SIG-M5 treated with dmso at 0.1 percent for 504 hours (cell line): ENCODE measurements at regions not wholly inside any gene's neighbourhood (a gene's known extent, or its start where the extent isn't known, plus 50 kb on each side); places are given as distances from the start of the nearest gene placed in this dataset.
"Not testable (repeated sequence)": the region's sequence is repeated elsewhere in the genome, so short reads cannot be mapped to it uniquely, and the experiment has no call there.

Source experiments
- DNase-seq: peaks from one replicate; lab custom pipeline; 2025; ENCODE audit not compliant: unreplicated experiment; lab: John Stamatoyannopoulos, UW

DNA sequence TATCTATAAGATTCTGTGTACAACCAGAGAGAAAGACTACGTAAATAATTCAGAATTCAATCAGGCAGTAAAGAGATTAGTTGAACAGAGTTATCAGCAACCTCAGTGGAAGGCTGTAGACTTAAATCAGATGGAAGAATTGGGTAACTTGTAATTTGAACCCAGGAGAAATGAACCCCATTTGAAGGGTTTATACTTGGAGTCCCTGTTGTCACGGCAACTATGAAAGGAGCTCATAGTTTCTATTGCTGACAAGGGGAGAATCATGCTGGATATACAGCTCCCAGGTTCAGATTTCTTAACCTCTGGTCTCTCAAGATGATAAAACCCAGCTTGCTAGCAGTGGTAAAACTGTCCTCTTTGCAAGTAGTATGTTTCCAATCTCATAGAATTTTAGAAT, 54.4 kb upstream of the BMP4 start:
- DNase-seq = no peak

DNA sequence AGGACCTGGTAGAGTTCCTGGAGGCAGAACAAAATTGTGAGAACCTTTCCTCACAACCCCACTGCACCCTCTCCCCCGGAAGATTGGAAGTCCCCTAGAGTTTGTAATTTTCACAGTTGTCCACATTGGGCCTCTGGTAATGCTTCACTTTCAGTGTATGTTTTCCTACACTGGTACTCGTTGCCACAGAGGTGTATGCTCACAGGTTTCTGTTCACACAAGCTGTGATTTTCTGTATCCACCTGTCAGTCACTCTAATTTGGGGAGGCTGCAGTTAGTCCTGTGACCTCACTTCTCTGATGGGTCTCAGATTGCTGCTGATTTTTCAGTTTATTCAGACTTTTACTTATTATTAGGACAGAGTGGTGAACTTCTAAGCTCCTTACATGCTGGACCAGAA, 66.4 kb upstream of the BMP4 start:
- DNase-seq = no peak

DNA sequence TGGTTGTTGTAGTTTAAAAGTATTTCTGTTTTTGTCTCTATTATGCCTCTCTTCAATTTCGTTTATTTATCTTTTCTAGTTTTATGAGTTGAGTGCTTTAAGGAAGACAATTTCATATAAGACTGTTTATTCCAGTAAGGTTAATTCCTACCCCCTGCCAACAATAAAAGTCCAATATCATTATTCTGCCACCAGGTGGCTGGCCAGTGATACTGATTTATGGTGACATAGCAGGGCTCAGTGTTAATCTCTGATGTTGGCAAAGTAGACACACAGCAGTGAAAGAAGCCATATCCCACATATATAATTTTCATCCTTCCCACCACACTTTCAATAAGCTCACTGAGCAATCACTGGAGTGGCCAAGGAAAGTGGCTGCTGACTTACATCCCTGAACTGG, 69.0 kb upstream of the BMP4 start:
- DNase-seq = peak; percentile 27

DNA sequence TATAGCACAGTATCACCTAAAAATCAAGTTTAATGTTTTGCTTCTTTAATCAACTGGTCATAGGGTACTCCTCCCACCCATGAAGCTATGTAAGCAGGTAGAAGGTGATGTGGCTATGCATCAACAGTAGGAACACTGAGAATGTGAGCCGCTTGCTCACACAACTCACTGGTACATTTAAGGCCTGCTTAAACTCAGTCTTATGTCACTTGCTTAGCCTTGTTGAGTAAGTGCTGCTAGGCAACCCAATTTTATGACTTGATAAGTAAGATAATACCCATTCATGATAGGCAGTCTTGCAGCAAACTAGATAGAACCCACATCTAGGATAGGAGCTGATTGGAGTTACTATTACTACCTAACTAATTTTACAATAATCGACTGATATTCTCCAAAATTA, 70.0 kb upstream of the BMP4 start:
- DNase-seq = no peak

DNA sequence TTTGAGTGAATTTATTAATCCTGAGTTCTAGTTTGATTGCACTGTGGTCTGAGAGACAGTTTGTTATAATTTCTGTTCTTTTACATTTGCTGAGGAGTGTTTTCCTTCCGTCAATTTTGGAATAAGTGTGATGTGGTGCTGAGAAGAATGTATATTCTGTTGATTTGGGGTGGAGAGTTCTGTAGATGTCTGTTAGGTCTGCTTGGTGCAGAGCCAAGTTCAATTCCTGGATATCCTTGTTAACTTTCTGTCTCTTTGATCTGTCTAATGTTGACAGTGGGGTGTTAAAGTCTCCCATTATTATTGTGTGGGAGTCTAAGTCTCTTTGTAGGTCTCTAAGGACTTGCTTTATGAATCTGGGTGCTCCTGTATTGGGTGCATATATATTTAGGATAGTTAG, 74.4 kb upstream of the BMP4 start:
- DNase-seq = not testable (repeated sequence)

DNA sequence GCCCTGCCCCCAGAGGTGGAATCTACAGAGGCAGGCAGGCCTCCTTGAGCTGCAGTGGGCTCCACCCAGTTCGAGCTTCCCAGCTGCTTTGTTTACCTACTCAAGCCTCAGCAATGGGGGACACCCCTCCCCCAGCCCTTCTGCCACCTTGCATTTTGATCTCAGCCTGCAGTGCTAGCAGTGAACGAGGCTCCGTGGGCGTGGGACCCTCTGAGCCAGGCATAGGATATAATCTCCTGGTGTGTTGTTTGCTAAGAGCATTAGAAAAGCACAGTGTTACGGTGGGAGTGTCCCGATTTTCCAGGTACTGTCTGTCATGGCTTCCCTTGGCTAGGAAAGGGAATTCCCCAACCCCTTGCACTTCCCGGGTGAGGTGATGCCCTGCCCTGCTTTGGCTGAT, 76.7 kb upstream of the BMP4 start:
- not testable (repeated sequence) for DNase-seq

DNA sequence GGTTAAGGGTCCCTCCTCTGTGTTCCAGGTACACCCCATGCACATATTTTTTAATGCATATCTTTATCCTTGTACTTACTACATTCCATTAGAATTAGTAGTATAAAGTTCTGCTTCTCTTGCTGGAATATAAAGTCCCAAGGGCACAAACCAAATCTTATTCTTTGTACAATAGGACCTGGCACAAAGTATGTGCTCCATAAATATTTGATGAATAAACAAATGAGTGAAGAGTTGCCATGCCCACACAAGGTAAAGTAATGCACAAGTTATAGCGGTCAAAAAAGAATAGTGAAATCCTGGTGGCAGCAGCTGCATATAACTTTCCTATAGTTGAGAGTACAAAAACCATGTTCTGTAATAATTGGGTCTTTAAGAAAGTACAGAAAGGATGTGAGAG, 82.1 kb upstream of the BMP4 start:
- no peak for DNase-seq

DNA sequence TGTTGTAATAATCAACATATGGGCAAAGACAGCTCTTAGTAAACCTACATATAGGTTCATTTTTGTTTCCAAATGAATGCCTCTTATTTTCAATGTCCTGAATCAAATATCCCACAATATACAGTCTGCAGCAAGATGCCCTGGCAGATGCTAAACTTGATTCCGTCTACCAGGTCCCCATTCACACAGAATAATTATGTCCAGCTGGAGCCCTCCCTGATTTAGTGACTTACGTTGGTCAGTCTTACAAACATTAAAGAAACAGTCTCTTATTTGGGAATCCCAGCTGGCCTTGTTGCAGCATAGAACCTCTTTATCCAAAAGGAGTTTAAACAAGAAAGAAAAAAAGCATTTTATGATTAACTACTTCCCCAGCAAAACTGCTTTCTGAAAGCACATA, 82.7 kb upstream of the BMP4 start:
- no peak for DNase-seq

DNA sequence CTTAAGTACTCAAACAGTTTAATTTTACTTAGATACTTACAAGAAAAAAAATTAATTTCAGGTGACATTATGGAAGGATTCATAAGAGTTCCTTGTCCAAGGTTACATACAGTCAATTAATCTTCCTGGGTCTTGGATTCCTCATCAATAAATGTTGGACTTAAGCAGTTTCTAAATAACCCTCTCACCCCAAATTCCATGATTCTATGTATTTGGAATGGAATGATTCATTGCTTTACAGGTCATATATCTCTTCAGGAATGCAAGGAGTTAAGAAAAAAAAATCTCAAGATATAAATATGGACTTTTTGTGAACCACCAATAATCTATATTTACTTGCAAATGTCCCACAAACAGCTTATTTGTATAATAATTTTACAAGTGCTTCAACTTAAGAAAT, 84.2 kb upstream of the BMP4 start:
- no peak for DNase-seq

DNA sequence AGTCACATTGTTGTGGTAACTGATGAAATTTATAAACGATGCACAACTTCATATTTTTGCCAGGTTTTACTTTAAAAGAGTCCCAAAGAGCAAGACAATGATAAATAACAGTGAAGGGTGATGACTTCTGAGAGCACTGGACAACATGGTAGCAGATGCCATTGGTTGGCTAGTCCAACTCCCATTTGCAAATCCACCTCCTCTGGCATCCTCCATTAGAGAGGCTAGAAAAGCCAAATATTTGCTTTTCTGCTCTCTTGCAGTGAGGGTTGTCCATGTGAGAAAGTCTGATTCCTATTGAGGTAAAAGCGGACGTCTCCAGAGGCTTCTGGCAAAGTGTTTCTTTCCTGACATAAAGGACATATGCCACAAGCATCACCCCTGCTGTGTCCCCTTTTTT, 89.6 kb upstream of the BMP4 start:
- DNase-seq = no peak

DNA sequence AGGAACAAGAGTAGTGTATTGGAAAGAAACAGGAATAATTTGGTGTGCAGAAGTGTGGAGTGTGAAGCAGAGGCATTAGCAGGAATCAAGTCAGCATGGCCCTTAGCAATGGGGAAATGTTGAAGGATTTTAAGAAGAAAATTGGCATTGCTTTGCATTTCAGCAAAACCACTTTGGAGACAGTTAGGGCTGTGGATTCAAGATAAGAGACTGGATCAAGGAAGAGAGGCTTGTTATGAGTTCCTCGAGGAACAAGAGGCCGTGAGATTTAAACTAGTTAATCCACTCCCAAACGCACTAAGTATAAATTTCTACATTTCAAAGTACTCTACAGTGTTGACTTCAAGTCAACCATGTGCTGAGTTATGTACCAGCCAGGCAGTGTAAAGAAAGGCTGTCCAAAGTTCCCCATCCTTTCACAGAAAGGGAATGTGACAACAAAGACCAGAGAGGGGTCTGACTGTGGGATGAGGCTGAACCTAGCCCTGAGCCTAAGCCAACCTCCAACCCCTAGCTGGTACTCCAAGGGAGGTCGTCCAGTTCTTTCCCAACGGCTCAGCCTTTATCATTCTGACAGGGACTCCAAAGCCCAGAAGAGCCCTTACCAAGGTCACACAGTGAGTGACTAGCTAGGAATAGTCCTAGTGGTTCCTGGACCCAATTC, 91.2 kb upstream of the BMP4 start:
- peak; percentile 3 for DNase-seq

DNA sequence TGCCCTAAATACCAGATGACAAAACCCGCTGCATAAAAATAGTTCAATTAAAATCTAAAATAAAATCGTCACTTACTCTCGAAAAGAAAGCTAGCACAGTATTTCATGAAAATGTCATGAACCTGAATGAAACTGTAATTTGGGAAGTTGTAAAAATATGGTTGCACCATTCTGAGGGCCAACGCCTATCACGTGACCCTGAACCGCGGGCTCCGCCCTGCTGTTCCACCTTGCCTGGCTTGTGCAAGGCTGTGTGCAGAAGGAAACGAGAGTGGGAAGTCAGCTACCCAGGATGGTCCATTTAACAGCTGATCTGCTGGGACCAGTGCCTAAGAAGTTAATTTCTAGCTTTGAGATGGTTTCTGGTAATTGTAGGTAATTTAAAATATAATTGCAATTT, 91.7 kb upstream of the BMP4 start:
- DNase-seq = peak; percentile 64

DNA sequence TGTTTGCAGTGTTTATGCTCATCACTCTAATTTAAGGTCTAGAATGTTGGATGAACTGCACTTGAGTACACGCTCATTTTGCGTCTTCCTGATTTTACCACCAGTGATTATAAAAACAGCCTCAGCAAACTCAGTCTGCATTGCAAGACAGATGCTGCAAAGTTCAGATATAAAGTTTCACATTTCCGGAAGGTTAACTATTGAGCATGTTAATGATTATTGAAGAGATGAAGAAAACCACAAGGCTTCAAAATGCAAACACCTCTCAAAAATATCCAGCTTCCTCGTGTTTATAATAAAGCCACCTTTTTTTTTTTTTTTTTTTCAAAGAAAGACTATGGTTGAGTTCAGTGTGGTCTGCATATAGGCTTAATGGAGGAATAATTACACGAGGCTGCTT, 92.1 kb upstream of the BMP4 start:
- DNase-seq = no peak

DNA sequence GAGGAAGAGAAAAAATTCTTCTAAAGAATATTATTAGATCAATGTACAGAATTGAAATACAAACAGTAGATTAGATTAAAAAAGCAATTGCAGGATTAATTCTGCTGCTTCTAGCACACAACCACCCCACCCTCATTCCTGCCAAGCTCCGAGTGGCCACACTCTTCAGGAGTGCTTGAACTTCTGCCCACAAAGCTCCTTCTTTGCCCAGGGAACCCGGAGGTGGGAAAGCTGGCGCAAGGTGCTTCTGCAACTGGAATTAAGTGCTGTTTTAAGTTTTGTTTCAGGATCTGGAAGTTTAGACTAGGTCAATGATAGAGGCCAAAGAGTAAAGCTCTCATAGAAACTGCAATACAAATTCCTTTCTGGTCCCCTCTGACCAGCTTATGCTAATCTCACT, 94.1 kb upstream of the BMP4 start:
- no peak for DNase-seq

DNA sequence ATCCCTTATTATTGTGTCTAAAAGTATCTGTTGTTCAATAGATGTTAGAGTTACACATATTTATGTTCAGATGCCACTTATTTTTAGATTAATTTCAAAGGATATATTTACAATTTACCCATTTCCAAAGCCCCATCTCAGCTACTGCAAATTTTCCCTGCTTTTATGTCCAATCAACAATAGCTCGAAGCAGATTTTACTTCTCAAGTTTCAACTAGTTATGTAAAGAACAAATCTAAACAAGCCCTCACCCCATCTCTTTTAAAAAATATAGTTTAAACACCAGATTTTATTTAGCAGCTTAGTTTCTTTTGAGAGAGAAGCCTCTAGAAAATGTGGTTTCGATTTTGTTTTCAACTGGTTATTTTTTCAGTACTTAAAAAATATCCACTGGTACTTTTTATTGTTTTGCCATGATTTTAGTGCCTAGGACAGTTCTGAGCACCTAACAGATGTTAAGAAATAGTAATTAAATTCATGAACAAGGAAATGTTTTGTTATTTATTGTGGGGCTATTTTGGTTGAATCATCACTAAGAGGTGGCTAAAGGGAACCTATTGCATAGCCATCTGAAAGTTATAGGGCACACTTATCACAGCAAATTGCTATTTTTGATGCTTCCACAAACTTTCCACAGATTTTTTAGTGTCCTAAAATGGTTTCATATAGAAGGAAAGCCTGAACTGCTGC, 96.2 kb upstream of the BMP4 start:
- no peak for DNase-seq

DNA sequence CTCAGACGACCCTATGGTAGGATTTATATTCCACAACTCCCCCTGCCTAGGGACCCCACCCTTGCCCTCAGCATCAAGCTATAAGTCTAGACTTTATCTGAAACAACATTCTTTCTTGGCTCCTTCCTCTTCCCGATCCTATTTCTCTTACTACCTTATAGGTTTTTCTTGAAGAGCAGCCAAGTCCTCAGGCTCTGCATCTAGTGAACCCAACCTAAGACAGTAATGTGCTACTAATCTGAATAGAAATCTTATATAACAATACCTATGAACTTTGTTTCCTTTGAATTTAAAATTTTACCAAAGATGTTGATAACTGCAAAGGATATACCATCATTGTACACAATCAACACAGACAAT, 96.7 kb upstream of the BMP4 start:
- no peak for DNase-seq

DNA sequence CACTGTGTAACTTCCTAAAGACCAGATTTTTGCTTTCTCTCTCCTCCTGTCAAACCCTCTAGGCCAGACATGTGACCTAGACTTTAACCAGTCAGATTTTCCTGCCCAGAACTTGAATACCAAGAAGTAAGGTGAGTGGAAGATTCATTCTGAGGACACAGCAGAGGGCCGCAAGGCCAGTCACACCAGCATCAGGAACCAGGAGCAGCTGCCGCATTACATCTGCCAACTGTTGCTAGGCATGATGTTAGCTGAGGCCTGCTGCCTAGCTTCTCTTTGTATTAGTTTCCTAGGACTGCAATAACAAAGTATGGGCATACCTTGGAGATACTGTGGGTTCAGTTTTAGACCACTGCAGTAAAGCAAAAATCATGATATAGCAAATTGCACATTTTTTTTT, 101.9 kb upstream of the BMP4 start:
- DNase-seq = no peak

DNA sequence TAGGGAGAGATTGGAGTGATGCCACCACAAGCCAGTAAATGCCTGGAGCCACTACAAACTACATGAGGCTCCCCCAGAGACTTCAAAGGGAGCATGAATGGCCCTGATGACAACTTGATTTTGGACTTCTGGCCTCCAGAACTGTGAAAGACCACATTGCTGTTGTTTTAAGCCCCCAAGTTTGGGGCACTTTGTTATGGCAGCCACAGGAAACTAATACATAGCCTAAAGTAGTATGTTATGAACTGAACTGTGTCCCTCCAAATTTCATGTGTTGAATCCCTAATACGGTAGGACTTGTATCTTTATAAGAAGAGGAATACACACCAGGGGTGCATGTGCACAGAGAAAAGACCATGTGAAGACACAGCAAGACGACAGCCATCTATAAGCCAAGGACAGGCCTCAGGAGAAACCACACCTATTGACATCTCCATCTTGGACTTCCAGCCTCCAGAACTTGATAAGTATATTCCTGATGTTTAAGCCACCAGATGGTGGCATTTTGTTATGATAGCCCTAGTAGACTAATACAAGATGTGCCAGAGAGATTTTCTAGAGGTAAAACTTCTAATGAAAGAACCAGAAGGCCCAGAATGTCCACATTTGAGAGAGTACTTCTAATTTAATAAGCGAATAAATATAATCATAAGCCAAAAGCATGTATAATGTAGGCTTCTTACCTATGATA, 127.1 kb upstream of the BMP4 start:
- DNase-seq = no peak

DNA sequence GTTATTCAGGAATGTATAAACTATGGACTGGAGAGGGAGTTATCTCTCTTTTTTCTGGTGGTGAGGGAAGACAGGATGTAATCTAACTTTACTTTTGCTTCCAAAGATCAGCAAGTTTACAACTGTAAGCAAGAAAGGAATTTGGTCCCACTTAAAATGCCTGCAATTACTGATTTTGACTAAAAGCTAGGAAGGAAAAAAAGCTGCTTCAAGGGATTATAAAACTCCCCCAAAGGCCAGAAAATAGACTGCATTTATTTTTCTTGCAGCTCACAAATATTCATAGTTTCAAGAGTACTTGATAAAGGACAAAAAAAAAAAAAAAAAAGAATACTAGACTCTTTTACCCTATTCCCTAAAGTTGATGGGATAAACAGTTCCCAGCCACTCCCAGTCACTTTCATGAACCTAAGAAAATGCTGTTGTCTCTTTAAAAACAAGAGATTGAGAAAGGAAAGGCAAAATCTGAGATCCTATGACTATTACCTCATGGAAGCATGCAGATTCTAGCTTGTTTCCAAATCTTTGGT, 128.7 kb upstream of the BMP4 start:
- no peak for DNase-seq

DNA sequence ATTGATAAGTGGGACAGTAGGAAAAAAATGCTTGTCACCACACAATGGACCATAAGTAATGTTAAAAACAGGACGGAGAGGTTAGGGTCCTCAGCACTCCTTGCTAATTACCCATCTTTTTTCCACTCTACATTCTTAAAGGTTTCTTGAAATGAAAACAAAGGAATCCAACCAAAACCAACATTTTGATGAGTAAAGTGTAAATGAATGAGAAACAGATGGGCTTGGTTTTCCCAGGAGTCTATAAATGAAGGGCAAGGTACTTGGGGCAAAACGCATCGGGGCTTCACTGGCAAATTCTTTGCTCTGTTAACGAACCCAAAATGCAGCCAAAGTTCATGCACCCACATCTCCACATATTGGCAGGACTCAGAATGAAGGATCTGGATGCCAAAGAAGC, 129.2 kb upstream of the BMP4 start:
- DNase-seq = no peak

DNA sequence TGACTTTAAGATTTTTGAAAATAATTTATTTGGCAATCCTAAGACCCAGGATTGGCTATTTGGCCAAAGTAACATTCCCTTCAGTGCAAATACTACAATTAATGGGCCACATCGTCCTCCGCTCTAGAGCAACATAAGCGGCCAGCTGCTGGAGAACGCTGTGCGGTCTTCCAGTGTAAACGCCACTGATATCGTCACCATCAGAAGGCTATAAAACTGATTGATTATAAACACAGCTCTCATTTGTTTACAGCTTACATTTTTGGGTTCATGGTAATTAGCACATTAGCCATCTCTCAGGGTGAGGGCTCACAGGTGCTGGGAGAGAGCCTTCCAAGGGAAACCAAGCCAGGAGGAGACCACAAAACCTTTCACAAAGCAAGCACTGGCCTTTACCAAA, 130.1 kb upstream of the BMP4 start:
- DNase-seq = no peak

DNA sequence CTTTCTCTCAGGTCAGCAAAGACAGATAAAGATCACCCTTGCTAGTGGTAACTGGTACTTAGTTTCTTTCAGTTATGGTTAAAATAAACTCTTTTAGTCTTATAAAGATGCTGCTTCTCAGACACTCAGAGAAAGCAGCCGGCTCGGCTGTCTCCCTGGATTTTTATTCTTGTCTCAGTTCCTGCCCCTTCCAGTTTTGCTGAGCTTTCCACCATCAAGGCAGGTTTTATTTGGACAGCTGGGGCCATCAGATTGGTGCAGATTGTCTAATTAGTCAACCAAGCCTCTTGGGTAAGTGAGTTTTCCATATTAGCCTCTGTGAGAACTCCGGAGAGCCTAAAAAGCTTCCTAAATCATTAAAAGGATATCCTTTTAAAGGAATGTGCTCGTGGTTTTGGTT, 130.8 kb upstream of the BMP4 start:
- DNase-seq = no peak
